IPS-20b (cell line): ENCODE measurements at regions not wholly inside any gene's neighbourhood (a gene's known extent, or its start where the extent isn't known, plus 50 kb on each side); places are given as distances from the start of the nearest gene placed in this dataset.
A peak's percentile ranks its signal among the peaks of the same experiment; 100 is the strongest.

Experiments
- H3K27ac ChIP-seq: one replicate; pipeline ENCODE4 v1.5.1; 2013; ENCODE audit warnings: low read length
- H3K27me3 ChIP-seq: 2 replicates; pipeline ENCODE4 v1.6.1; 2013; ENCODE audit warnings: mild to moderate bottlenecking, low read length, inconsistent platforms; ENCODE audit not compliant: insufficient read depth
- H3K36me3 ChIP-seq: 2 replicates; pipeline ENCODE4 v1.6.1; 2013; ENCODE audit warnings: low read depth, mild to moderate bottlenecking, inconsistent platforms, low read length, moderate library complexity; ENCODE audit not compliant: insufficient read depth
- H3K4me1 ChIP-seq: 2 replicates; pipeline ENCODE4 v1.6.1; 2013; ENCODE audit warnings: mild to moderate bottlenecking, control low read depth, inconsistent platforms, low read length, moderate library complexity; ENCODE audit not compliant: insufficient read depth
- H3K4me3 ChIP-seq: 2 replicates; pipeline ENCODE4 v1.5.1; 2013; ENCODE audit warnings: mild to moderate bottlenecking, low read length, inconsistent platforms
- H3K9ac ChIP-seq: 2 replicates; pipeline ENCODE4 v1.6.1; 2013; ENCODE audit warnings: low read depth, mild to moderate bottlenecking, inconsistent platforms, low read length, moderate library complexity
- H3K9me3 ChIP-seq: 2 replicates; pipeline ENCODE4 v1.6.1; 2013; ENCODE audit warnings: mild to moderate bottlenecking, low read depth, low read length, inconsistent platforms; ENCODE audit not compliant: insufficient read depth

GRCh38 chr2:43171789-43172188 lies 54.6 kb downstream of the ZFP36L2 start:
- H3K27ac ChIP-seq = no peak overlapping the region
- peaks cover 12% of the 10 kb centered on the region; the same call in 1 of the 2 replicates for H3K4me1 ChIP-seq
- no peak overlapping the region for H3K4me3 ChIP-seq
- no peaks in the 10 kb centered on the region for H3K36me3 ChIP-seq
- H3K9me3 ChIP-seq = no peaks in the 10 kb centered on the region
- no peaks in the 10 kb centered on the region for H3K27me3 ChIP-seq
- H3K9ac ChIP-seq = no peak overlapping the region

- H3K36me3 ChIP-seq = no peaks in the 10 kb centered on the region
- H3K27ac ChIP-seq = no peak overlapping the region
- H3K4me3 ChIP-seq = no peak overlapping the region
- H3K9me3 ChIP-seq = no peaks in the 10 kb centered on the region
- H3K4me1 ChIP-seq = peaks cover 12% of the 10 kb centered on the region; the same call in 1 of the 2 replicates
- H3K9ac ChIP-seq = no peak overlapping the region
- no peaks in the 10 kb centered on the region for H3K27me3 ChIP-seq
These were observed 55.9 kb downstream of the ZFP36L2 start for GRCh38 chr2:43170405-43171105.

GRCh38 chr2:43169987-43170386 lies 56.4 kb downstream of the ZFP36L2 start:
- Histone ChIP-seq H3K4me3 (no peak overlapping the region), H3K36me3 (no peaks in the 10 kb centered on the region), H3K9me3 (no peaks in the 10 kb centered on the region), H3K27me3 (no peaks in the 10 kb centered on the region), H3K27ac (no peak overlapping the region), H3K4me1 (peaks cover 12% of the 10 kb centered on the region; the same call in 1 of the 2 replicates), H3K9ac (no peak overlapping the region)

DNA sequence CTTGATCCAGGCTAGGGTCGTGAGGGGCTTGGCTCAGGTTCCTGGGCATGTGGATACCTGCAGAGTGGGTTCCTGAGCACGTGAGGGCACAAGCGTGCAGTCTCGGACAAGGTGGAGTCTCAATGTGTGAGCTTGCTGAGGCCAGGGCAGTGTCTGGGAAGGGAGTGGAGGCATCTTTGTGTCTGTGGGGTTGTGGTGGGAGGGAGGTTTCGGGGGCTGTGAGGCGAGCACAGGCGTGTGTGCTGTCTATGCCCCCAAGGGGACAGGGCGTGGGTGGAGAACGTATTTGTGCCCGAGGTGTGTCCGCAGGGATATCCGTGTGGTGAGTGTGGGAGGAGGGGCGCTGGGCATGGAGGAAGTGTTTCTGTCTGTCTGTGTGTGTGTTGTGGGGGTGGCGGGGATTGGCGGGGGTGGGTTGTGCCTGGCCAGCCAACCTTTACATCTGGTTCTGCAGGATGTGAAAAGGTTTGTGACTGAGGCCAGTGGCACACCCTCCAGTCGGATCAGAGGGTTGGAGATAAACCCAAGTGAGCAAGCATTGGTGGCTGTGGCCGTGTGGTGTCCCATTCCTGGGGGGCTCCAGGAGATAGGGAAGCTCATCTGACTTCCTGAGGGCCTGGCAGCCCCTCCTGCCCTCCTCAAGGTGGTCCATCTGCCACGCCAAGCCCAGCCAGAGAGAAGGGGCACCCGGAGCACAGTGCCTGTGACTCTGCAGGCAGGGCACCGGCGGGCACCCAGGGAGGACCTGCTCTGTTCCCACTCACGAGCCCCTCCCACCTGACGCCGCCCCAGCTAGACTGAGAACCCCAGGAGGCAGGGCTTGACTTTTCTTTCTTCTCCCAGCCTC lies 57.1 kb downstream of the ZFP36L2 start:
- Histone ChIP-seq H3K27me3 (no peaks in the 10 kb centered on the region), H3K9me3 (no peaks in the 10 kb centered on the region), H3K36me3 (no peaks in the 10 kb centered on the region), H3K9ac (no peak overlapping the region), H3K27ac (no peak overlapping the region), H3K4me1 (peaks cover 5% of the 10 kb centered on the region; the same call in 1 of the 2 replicates), H3K4me3 (no peak overlapping the region)

GRCh38 chr2:43168016-43168369 lies 58.4 kb downstream of the ZFP36L2 start:
- no peak overlapping the region for H3K27ac ChIP-seq
- H3K9ac ChIP-seq = no peak overlapping the region
- no peaks in the 10 kb centered on the region for H3K4me1 ChIP-seq
- H3K9me3 ChIP-seq = no peaks in the 10 kb centered on the region
- no peak overlapping the region for H3K4me3 ChIP-seq
- H3K36me3 ChIP-seq = no peaks in the 10 kb centered on the region
- no peaks in the 10 kb centered on the region for H3K27me3 ChIP-seq

DNA sequence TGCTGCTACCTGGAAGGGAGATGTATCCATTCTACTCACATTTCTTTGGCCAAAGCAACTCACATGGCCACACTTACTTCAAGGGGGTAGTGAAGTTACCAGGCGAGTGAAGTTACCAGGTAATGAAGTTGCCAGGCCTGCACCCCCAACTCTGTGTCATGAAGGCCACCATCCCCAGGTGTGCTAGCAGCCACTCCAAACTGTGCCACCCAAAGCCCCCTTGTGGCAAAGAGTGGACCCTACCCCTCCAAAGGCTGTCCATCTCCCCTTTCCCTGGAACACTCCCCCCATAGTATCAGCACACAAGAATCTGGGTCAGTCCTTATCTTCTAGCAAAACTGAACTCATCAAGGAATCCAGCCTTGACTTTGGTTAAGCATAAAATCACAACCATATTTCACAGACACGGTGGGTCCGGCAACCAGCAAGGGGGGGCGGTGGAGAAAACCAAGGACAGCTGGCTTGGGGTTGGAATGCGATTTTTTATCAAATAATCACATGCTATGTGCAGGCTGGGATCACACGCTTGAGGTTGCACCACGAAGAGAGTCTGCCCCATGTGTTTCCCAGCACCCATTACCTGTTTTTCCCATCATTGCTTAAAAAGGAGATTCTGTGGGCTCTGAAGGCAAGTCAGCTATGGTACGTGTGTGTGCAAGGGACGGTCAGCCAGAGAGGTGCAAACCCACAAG lies 60.9 kb downstream of the ZFP36L2 start:
- no peaks in the 10 kb centered on the region for H3K27me3 ChIP-seq
- H3K36me3 ChIP-seq = no peaks in the 10 kb centered on the region
- H3K27ac ChIP-seq = no peak overlapping the region
- no peaks in the 10 kb centered on the region for H3K9me3 ChIP-seq
- H3K4me1 ChIP-seq = no peaks in the 10 kb centered on the region
- H3K9ac ChIP-seq = peak overlapping the region; percentile 26; the same call in 1 of the 2 replicates
- H3K4me3 ChIP-seq = no peak overlapping the region

GRCh38 chr2:43164686-43165085 lies 61.7 kb downstream of the ZFP36L2 start:
- Histone ChIP-seq H3K9ac (no peak overlapping the region), H3K36me3 (no peaks in the 10 kb centered on the region), H3K4me3 (no peak overlapping the region), H3K27me3 (no peaks in the 10 kb centered on the region), H3K9me3 (no peaks in the 10 kb centered on the region), H3K4me1 (no peaks in the 10 kb centered on the region), H3K27ac (no peak overlapping the region)

DNA sequence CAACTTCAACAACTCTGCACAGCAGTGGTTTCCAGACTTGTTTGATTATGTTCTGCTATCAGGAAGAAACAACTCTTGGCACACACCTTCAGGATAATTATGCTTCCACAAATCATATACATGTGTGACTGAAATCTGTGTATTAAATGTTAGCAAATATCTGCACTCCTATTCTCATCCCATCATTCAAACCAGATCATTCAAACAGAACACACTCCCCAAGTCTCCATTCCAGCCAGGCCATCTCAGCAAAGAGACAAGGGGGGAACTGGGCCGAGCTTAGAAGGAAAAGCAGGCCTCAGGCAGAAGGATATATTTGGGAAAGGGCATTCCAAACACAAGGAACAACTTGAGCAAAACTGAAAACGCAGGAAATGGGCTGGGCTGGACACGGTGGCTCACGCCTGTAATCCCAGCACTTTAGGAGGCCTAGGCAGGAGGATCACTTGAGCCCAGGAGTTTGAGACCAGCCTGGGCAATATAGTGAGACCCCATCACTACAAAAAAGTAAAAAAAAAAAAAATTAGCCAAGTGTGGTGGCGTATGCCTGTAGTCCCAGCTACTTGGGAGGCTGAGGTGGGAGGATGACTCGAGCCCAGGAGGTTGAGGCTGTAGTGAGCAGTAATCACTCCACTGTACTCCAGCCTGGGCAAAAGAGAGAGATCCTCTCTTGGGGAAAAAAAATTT lies 62.7 kb downstream of the ZFP36L2 start:
- Histone ChIP-seq H3K36me3 (no peaks in the 10 kb centered on the region), H3K9ac (no peak overlapping the region), H3K27me3 (no peaks in the 10 kb centered on the region), H3K9me3 (no peaks in the 10 kb centered on the region), H3K4me3 (no peak overlapping the region), H3K27ac (no peak overlapping the region), H3K4me1 (no peaks in the 10 kb centered on the region)

GRCh38 chr2:43162511-43162776 lies 64.0 kb downstream of the ZFP36L2 start:
- Histone ChIP-seq H3K4me1 (no peaks in the 10 kb centered on the region), H3K9ac (no peak overlapping the region), H3K4me3 (no peak overlapping the region), H3K36me3 (no peaks in the 10 kb centered on the region), H3K27me3 (no peaks in the 10 kb centered on the region), H3K9me3 (no peaks in the 10 kb centered on the region), H3K27ac (no peak overlapping the region)

GRCh38 chr2:43161650-43162510 lies 64.5 kb downstream of the ZFP36L2 start:
- no peaks in the 10 kb centered on the region for H3K4me1 ChIP-seq
- no peaks in the 10 kb centered on the region for H3K27me3 ChIP-seq
- no peak overlapping the region for H3K9ac ChIP-seq
- no peak overlapping the region for H3K27ac ChIP-seq
- H3K36me3 ChIP-seq = no peaks in the 10 kb centered on the region
- H3K9me3 ChIP-seq = no peaks in the 10 kb centered on the region
- no peak overlapping the region for H3K4me3 ChIP-seq

DNA sequence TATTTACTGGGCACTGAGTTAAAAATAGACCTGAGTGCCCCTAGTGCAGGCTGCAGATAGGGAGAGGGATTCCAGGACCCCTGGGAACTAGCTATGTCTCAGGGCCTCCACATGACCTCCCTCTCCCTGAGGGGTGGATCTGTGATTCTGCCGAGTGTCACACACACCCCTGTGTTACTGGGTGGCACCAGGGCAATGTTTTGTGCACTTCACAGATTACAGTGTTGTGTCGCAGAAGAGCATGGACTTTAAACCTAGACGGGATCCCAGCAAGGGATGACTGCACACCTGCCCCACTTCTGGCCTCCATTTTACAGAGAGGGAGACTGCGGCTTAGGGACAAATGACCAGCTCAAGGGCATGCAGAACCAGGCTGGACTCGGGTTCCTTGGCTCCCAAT lies 65.6 kb downstream of the ZFP36L2 start:
- H3K36me3 ChIP-seq = no peaks in the 10 kb centered on the region
- H3K4me1 ChIP-seq = no peaks in the 10 kb centered on the region
- no peak overlapping the region for H3K9ac ChIP-seq
- no peak overlapping the region for H3K27ac ChIP-seq
- H3K27me3 ChIP-seq = no peaks in the 10 kb centered on the region
- no peaks in the 10 kb centered on the region for H3K9me3 ChIP-seq
- H3K4me3 ChIP-seq = no peak overlapping the region
